Liver (tissue), 8 donors: ENCODE measurements at regions not wholly inside any gene's neighbourhood (a gene's known extent, or its start where the extent isn't known, plus 50 kb on each side); places are given as distances from the start of the nearest gene placed in this dataset.

ENCODE experiments used
- DNase-seq: peaks from one replicate; pipeline ENCODE4 v3.0.0-alpha.2; 2017; ENCODE audit warnings: low spot score
- H3K27ac ChIP-seq, 2 donors: one replicate each; pipeline ENCODE4 v1.7.0; 2013; ENCODE audit warnings: inconsistent platforms in 2 of 2, low read length in 2 of 2, control low read depth in 1 of 2, low read depth in 1 of 2, mild to moderate bottlenecking in 1 of 2
- H3K27me3 ChIP-seq, 4 donors: one replicate each; pipeline versions ENCODE4 v1.6.1 to v1.7.0; 2013; ENCODE audit warnings: low read length in 3 of 4, inconsistent platforms in 1 of 4, mild to moderate bottlenecking in 1 of 4, moderate library complexity in 1 of 4; ENCODE audit not compliant: control insufficient read depth in 4 of 4, insufficient read depth in 4 of 4
- H3K36me3 ChIP-seq, 4 donors: one replicate each; pipeline versions ENCODE4 v1.6.1 to v1.7.0; 2013; ENCODE audit warnings: low read length in 3 of 4, mild to moderate bottlenecking in 3 of 4, low read depth in 1 of 4, moderate library complexity in 1 of 4; ENCODE audit not compliant: control insufficient read depth in 4 of 4, insufficient read depth in 3 of 4
- H3K4me1 ChIP-seq, 4 donors: one replicate each; pipeline versions ENCODE4 v1.6.1 to v1.7.0; 2013; ENCODE audit warnings: low read length in 3 of 4, mild to moderate bottlenecking in 3 of 4, moderate library complexity in 1 of 4; ENCODE audit not compliant: control insufficient read depth in 4 of 4, insufficient read depth in 4 of 4
- H3K4me3 ChIP-seq, 3 donors: one replicate each; pipeline versions ENCODE4 v1.6.1 to v1.7.0; 2013; ENCODE audit warnings: low read length in 3 of 3, control low read depth in 1 of 3, low read depth in 1 of 3, mild to moderate bottlenecking in 1 of 3
- H3K9ac ChIP-seq, 2 donors: one replicate each; pipeline ENCODE4 v1.7.0; 2013; ENCODE audit warnings: low read length in 2 of 2, mild to moderate bottlenecking in 2 of 2, moderate library complexity in 2 of 2, control low read depth in 1 of 2, low read depth in 1 of 2
- H3K9me3 ChIP-seq, 4 donors: one replicate each; pipeline versions ENCODE4 v1.6.1 to v1.7.0; 2013; ENCODE audit warnings: low read length in 3 of 4; ENCODE audit not compliant: control insufficient read depth in 4 of 4
- ATF3 ChIP-seq: IDR thresholded peaks from 2 replicates; pipeline ENCODE4 v1.6.1; 2016; ENCODE audit warnings: antibody characterized with exemption
- CTCF ChIP-seq: fragments of 150-350 bp; IDR thresholded peaks from 2 replicates; pipeline ENCODE4 v1.5.1; 2017; ENCODE audit warnings: improper control_type of control experiment, low read depth, low read length; ENCODE audit not compliant: missing input control
- EGR1 ChIP-seq, 2 donors: IDR thresholded peaks; 2 replicates each; pipeline ENCODE4 v1.6.1; 2016 to 2018; ENCODE audit warnings: antibody characterized with exemption in 2 of 2, low read depth in 2 of 2
- FOXA1 ChIP-seq: IDR thresholded peaks from 2 replicates; pipeline ENCODE4 v1.6.1; 2016; ENCODE audit warnings: antibody characterized with exemption
- FOXA2 ChIP-seq: IDR thresholded peaks from 2 replicates; pipeline ENCODE4 v1.6.1; 2016; ENCODE audit warnings: antibody characterized with exemption
- GABPA ChIP-seq, 2 donors: IDR thresholded peaks in 1 of 2; conservative IDR thresholded peaks in 1 of 2; 2 replicates each; pipeline ENCODE4 v1.6.1; 2016; ENCODE audit warnings: antibody characterized with exemption in 2 of 2, mild to moderate bottlenecking in 1 of 2, moderate library complexity in 1 of 2
- HNF4A ChIP-seq, 2 donors: conservative IDR thresholded peaks; 2 replicates each; pipeline ENCODE4 v1.6.1; 2016; ENCODE audit warnings: antibody characterized with exemption in 2 of 2, mild to moderate bottlenecking in 2 of 2
- HNF4G ChIP-seq: IDR thresholded peaks from 2 replicates; pipeline ENCODE4 v1.6.1; 2016; ENCODE audit warnings: antibody characterized with exemption
- JUND ChIP-seq, 2 donors: IDR thresholded peaks; 2 replicates each; pipeline ENCODE4 v1.6.1; 2016; ENCODE audit warnings: antibody characterized with exemption in 2 of 2
- NR2F2 ChIP-seq: IDR thresholded peaks from 2 replicates; pipeline ENCODE4 v1.6.1; 2016; ENCODE audit warnings: antibody characterized with exemption
- RAD21 ChIP-seq, 2 donors: IDR thresholded peaks; 2 replicates each; pipeline ENCODE4 v1.6.1; 2016; ENCODE audit warnings: antibody characterized with exemption in 2 of 2, mild to moderate bottlenecking in 2 of 2
- RXRA ChIP-seq, 2 donors: IDR thresholded peaks; 2 replicates each; pipeline ENCODE4 v1.6.1; 2017 to 2018; ENCODE audit warnings: antibody characterized with exemption in 2 of 2, mild to moderate bottlenecking in 1 of 2
- SP1 ChIP-seq: IDR thresholded peaks from 2 replicates; pipeline ENCODE4 v1.6.1; 2018; ENCODE audit warnings: antibody characterized with exemption, mild to moderate bottlenecking
- TAF1 ChIP-seq: conservative IDR thresholded peaks from 2 replicates; pipeline ENCODE4 v1.6.1; 2016; ENCODE audit warnings: antibody characterized with exemption, mild to moderate bottlenecking
- YY1 ChIP-seq: IDR thresholded peaks from 2 replicates; pipeline ENCODE4 v1.6.1; 2016; ENCODE audit warnings: antibody characterized with exemption, mild to moderate bottlenecking
- WGBS: extraction: QIAGEN DNeasy Blood & Tissue Kit; methylation state at CpG from one replicate; pipeline ENCODE4 v1.1.7; 2013; 5-methylcytosine and 5-hydroxymethylcytosine counted together
- TF ChIP-seq, protein P1 (sequence below): IDR thresholded peaks from 2 replicates; pipeline ENCODE4 v1.6.1; 2016; ENCODE audit warnings: antibody characterized with exemption
- TF ChIP-seq, protein P2 (sequence below): IDR thresholded peaks from 2 replicates; pipeline ENCODE4 v1.6.1; 2016; ENCODE audit warnings: antibody characterized with exemption
- TF ChIP-seq, protein P3 (sequence below): IDR thresholded peaks from 2 replicates; pipeline ENCODE4 v1.6.1; 2016; ENCODE audit warnings: antibody characterized with exemption, mild to moderate bottlenecking
- donor health status: healthy.
- donor health status: healthy.
- donor health status: healthy.
- donor health status: healthy.
- donor health status: healthy.

DNA sequence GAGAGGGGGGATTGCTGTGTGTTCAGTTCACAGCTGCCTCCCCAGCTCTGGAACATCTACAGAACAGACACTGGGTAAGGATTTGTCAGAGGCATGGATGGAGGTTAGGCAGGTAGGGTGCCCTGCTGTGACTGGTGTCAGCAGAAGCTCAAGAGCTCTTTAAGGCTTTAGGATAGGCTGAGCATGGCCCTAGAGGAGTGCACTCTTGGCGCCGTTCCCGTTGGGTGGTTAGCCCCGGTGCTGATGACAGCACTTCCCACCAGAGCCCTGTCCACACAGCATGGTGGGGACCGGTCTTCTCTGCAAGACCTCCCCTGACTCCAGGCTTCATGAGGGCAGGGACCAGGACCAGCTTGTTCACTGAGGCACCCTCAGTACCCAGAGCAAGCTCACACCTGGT lies 262.0 kb downstream of the BMP7 start:
- Histone ChIP-seq H3K4me3 (no peak overlapping the region), H3K4me1 (no peaks in the 10 kb centered on the region), H3K27ac (no peak overlapping the region), H3K9ac (no peak overlapping the region), H3K36me3 (no peaks in the 10 kb centered on the region), H3K27me3 (peaks cover 0 to 9% (median 2%) of the 10 kb centered on the region in 4 donors), H3K9me3 (peaks cover 0 to 3% (median under 1%) of the 10 kb centered on the region in 4 donors)
- WGBS: 81% methylated on average over 5 of the region's 5 CpGs
- no peak for TF ChIP-seq FOXA1
- TF ChIP-seq ATF3: no peak
- no peak for TF ChIP-seq RAD21 (IDR thresholded peaks at IDR 0.05)
- no peak for TF ChIP-seq JUND (IDR thresholded peaks at IDR 0.05)
- TF ChIP-seq SP1: no peak
- TF ChIP-seq, protein P1, sequence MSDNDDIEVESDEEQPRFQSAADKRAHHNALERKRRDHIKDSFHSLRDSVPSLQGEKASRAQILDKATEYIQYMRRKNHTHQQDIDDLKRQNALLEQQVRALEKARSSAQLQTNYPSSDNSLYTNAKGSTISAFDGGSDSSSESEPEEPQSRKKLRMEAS: no peak
- TF ChIP-seq GABPA (IDR thresholded peaks at IDR 0.05 in 1 of 2, conservative IDR thresholded peaks at IDR 0.05 in 1 of 2): no peak
- TF ChIP-seq EGR1 (IDR thresholded peaks at IDR 0.05; ENCODE audit: low read depth in 2 of 2): no peak
- TF ChIP-seq, protein P2, sequence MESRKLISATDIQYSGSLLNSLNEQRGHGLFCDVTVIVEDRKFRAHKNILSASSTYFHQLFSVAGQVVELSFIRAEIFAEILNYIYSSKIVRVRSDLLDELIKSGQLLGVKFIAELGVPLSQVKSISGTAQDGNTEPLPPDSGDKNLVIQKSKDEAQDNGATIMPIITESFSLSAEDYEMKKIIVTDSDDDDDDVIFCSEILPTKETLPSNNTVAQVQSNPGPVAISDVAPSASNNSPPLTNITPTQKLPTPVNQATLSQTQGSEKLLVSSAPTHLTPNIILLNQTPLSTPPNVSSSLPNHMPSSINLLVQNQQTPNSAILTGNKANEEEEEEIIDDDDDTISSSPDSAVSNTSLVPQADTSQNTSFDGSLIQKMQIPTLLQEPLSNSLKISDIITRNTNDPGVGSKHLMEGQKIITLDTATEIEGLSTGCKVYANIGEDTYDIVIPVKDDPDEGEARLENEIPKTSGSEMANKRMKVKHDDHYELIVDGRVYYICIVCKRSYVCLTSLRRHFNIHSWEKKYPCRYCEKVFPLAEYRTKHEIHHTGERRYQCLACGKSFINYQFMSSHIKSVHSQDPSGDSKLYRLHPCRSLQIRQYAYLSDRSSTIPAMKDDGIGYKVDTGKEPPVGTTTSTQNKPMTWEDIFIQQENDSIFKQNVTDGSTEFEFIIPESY: no peak
- TF ChIP-seq, protein P3, sequence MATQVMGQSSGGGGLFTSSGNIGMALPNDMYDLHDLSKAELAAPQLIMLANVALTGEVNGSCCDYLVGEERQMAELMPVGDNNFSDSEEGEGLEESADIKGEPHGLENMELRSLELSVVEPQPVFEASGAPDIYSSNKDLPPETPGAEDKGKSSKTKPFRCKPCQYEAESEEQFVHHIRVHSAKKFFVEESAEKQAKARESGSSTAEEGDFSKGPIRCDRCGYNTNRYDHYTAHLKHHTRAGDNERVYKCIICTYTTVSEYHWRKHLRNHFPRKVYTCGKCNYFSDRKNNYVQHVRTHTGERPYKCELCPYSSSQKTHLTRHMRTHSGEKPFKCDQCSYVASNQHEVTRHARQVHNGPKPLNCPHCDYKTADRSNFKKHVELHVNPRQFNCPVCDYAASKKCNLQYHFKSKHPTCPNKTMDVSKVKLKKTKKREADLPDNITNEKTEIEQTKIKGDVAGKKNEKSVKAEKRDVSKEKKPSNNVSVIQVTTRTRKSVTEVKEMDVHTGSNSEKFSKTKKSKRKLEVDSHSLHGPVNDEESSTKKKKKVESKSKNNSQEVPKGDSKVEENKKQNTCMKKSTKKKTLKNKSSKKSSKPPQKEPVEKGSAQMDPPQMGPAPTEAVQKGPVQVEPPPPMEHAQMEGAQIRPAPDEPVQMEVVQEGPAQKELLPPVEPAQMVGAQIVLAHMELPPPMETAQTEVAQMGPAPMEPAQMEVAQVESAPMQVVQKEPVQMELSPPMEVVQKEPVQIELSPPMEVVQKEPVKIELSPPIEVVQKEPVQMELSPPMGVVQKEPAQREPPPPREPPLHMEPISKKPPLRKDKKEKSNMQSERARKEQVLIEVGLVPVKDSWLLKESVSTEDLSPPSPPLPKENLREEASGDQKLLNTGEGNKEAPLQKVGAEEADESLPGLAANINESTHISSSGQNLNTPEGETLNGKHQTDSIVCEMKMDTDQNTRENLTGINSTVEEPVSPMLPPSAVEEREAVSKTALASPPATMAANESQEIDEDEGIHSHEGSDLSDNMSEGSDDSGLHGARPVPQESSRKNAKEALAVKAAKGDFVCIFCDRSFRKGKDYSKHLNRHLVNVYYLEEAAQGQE: no peak
- TF ChIP-seq YY1: no peak
- no peak for TF ChIP-seq HNF4G
- TF ChIP-seq CTCF: no peak
- no peak for TF ChIP-seq RXRA (IDR thresholded peaks at IDR 0.05)
- TF ChIP-seq HNF4A (conservative IDR thresholded peaks at IDR 0.05): no peak
- no peak for TF ChIP-seq FOXA2
- no peak for TF ChIP-seq TAF1
- TF ChIP-seq NR2F2: no peak
- DNase-seq: no peak
